GM21529 (cell line): ENCODE measurements at regions not wholly inside any gene's neighbourhood (a gene's known extent, or its start where the extent isn't known, plus 50 kb on each side); places are given as distances from the start of the nearest gene placed in this dataset.
"Not testable (repeated sequence)": the region's sequence is repeated elsewhere in the genome, so short reads cannot be mapped to it uniquely, and the experiment has no call there.

ENCODE experiments used
- ATAC-seq: cut with Tn5 transposase; IDR thresholded peaks from one replicate; pipeline ENCODE4 v1.9.1; 2021; ENCODE audit not compliant: unreplicated experiment

DNA sequence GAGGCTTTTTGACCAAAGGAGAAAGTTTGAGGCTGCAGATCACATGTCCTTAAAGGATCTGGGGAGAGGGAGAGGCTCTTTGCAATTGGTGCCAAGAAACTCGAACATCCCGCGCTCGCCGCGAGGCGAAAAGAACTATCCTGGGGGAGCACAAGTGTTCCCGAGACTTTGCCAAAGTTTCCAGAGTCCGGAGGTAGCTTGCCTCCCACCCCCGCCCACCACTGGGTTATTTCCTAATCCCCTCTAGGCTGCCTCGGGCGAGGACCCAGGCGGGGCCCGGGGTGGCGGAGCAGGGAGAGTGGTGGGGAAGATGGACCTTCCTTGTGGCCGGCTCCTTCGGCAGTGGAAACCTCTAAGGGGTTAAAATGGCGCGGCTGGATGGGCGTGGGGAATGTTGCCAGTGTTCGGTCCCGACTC, 114.5 kb downstream of the KCNRG start:
- no peak for ATAC-seq

DNA sequence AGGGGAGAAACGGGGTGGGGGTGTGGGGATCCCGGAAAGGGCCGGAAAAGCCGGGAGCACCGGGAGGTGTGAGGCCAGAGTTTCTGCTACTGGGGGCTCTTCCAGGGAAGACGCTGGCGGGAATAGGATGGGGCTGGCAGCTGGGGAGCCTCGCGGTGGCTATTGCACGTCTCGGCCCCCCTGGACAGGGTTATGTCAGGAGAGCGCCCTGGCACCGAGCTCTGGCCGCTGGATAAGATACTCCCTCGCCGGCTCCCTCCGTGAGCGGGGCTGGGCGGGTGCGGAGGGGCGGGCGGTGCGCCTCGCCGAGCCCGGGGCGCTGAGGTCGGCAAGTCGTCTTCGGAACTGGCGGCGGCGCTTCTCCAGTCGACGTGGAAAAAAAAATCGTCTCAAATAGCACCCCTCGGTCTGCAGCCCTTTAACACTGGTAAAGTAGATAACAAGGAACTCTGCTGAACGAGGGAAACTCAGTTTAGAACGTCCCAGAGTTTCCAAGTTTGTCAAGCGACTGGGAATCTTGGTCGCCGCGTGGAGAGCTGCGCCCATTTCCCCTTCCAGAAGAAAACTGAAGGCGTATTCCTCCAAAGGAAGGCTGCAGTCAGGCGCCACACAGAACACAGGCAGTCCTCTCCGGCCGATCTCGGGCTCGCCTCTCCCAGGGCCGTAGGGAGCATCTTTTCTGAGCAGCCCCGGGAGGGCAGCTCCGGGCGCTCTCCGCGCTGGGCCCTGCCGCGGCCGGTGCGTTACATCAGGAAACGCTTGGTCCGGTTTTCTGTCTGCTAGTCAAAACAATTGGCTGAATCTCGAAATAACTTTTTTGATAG, 115.1 kb downstream of the KCNRG start:
- ATAC-seq: no peak

DNA sequence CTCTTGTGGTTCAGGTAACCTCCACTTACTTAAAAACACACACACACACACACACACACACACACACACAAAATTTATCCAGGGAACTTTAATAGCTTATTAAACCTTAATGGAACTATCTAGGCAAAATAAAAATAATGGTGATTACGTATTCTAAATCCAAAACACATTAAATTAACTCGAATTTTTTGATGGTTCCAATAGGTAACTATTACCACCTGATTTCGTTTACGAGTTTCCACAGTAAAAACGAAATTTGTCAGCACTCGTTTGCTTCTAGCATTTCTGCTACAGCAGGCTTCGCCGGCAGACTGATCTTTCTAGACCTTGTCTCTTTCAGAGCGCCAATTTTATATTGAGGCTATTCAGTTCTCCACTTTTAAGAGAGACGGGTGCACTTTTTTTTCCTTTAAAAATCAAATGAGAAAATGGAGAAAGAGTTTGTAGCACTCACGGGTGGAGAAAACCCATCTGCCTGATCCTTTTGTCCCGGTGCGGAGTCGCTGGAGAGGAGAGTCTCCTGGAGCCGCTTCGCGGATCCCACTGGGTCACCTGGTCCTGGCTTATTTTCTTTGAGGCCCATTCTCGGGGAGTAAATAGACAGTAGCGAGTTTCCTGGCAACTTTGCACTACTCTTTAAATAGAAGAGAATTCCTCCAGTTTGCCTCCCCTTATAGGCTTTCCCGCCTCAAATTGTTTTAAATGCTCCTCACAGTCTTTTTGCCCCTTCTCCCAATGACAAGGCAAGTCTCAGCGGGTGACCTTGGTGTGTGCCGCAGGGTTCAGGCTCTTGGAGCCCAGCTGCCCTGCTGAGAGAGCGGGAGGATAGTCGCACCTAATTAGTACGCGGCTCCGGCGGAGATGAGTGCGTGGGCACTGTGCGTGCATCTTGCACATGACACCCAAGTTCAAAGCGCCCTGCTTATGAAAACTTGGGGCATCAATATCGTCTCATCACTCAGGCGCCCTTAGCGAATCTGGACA, 117.0 kb downstream of the KCNRG start:
- ATAC-seq: no peak

GRCh38 chr13:50132904-50133357, 117.7 kb downstream of the KCNRG start:
- no peak for ATAC-seq

DNA sequence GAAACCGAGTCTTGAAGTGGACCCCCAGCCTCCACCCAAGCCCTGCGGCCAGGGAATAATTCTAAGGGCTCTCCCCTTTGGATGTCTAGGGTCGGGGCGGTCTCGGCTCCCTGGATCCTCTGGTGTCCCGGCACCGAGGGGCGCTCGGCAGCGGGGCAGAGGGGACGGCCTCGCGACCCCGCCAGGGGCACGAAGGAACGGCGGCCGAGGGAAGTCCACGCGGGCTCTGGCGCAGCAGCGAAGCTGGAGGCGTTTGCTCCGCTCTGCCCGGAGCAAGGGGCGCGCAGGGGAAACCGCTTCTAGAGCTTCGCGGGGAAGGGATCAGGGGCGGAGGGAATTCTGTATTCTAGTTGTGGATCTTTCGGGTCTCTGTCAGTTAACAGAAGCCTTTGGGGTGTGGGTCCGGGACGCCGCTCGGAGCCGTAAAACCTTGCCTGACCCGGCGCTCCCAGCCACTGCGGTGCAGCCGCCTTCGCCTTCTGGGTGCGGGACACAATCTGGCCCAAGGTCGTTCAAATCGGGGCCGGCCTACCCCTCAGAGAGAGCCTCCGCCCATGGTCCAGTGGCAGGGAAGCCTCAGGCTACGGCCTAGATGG, 118.2 kb downstream of the KCNRG start:
- ATAC-seq: no peak

DNA sequence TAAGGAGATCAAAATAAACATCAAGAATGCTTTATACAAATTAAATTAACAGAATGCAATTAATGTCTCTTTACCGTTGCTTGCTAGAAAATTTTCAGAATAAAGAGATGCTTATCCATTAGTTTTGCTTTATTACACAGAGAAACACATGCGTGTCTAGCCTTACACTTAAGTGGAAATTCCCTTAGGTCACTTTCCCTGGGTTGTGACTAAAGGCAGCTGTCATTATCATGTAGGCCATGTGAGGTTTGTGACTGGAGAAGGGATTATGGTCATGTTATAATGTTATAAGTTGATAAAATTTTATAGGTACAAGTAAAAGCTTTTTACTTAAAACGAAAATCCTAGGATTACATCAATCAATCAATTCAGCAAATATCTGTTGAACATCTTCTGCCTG, 121.0 kb downstream of the KCNRG start:
- no peak for ATAC-seq

DNA sequence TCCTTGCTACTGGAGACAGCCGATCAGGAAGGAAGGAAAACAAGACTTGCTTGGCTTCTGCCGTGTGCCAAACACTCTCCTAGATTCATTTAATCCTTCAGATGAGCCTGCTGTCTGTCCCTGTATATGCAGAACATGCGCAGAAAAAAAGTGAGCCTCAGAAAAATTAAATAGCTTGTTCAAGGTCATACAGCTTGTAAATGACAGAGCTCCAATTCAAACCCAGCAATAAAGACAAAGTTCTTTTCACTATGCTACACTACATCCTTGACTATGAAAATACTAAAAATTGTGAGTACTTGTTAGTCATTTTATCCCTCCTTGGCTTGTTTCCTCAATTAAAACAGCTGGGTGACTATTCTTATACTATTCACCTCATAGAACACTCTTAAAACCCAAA, 121.4 kb downstream of the KCNRG start:
- no peak for ATAC-seq

DNA sequence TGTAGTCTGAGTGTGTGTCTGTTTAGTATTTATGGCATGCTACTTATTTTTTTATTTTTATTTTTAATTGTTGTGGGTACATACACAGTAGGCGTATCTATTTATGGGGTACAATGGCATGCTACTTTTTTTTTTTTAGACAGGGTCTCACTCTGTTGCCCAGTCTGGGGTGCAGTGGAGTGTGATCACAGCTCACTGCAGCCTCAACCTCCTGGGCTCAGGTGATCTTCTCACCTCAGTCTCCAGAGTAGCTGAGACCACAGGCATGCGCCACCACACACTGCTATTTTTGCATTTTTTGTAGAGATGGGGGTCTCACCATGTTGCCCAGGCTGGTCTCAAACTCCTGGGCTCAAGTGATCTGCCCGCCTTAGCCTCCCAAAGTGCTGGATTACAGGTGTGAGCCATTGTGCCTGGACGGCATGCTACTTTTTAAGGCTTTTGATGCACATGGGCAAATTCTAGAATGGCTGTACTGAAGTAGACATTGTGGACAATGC, 124.2 kb downstream of the KCNRG start:
- ATAC-seq: not testable (repeated sequence)

DNA sequence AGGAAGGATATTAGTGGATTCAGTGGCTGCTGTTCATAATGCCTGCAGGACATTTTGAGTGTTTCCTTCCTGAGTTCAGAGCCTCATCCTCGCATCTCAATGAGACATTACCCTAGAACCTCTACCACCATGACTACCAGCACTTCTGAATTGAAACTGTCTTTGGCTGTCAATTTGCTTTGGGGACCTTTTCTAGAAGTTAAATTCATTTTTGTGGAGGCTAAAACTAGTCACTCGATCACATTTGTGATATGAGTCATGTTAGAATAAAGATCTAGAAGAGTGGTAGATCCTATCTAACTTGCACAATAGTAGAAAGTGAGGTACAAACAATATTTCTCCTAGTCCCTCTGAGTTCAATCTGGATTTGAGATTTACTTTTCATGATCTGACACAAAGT, 124.9 kb downstream of the KCNRG start:
- no peak for ATAC-seq

DNA sequence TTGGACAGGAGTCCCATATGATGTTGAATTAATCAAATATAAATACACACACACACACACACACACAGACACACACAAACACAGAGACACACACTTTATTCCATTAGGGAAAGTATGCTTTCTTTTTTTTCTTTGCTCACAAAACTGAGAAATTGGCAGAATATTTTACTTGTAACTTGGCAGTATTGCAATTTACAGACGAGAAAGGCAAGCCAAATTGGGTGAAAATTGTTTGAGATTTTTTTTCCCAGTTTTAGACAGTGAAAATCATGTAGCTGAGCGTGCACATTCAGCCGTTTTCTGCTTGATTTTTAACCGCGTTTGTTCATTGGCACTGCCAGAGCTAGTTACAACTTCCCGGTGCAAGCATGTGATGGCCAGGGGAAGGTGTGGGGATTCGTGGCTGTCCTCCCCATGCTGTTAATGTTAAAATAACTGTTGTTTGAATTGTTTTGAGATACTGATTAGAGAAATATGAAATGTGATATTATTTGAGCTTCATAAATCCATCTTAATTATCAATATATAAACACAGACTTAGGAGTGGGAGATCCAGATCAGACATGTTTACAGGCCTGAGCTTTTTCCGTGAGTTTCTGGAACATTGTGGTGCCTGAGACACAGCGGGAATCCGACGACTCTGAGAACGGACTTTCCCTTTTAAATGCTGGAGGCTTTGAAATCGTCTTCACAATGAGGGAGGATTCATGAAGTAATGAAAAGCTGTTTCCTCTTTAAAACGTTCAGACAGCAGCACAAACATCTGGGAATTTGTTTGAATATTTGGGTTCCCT, 125.5 kb downstream of the KCNRG start:
- no peak for ATAC-seq

- no peak for ATAC-seq
These were observed 126.2 kb downstream of the KCNRG start for GRCh38 chr13:50141375-50141975.

DNA sequence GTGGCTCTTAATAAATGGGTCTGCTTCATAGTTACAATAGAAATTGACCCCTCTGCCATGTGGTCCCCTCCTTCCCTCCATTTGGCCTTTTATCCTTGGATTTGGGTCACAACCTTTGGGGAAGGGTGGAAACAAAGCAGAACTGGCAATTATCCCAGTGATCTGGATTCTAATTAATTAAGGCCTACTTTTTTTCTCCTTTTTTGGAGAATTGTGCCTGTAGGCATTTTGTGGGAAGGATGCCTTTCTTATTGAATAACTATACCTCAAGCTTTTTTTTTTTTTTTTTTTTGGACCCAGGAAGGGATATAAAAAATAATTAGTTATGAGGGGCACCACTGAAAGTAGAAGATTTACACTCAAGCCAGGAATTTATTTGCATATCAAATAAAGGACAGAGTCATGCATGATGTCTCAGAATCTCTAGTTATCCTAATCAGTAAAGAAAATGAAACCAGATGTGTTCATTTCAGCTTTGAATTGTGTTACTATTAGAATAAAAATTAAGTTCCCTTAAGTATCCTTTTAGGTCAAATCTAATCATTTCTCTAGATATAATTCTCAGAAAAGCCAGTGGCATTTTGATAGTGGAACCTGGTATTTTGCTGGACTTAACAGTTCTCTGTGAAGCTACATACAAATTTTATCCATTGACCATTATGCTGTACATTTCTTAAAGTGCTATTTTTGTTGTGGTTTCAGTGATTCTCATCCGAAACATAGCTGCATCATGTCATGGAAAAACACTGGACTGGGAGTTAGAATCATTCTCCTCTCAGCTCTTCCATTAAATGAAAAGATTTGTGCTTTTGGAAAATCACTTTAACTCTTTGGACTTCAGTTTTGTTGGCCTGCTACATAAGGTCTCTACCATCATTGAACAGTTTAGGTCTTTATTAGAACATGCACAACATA, 129.3 kb downstream of the KCNRG start:
- no peak for ATAC-seq

DNA sequence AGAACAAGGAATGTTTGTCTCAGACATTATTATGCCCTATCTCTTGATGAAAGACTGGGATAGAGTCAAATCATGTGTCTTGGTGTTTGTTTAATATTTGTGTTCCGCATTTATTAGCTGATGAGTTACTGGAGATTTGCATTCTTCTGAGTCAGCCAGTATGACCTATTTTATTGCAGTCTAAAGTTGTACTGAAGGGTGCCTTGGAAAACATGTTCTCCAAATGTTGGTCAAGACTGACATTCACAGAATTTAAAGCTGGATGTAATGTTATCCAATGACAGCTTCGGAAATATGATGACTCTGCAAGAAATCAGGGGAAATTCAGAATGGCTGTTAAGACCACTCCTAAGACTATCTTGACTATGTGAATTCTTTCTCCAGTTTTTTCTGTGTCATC, 134.0 kb downstream of the KCNRG start:
- no peak for ATAC-seq

DNA sequence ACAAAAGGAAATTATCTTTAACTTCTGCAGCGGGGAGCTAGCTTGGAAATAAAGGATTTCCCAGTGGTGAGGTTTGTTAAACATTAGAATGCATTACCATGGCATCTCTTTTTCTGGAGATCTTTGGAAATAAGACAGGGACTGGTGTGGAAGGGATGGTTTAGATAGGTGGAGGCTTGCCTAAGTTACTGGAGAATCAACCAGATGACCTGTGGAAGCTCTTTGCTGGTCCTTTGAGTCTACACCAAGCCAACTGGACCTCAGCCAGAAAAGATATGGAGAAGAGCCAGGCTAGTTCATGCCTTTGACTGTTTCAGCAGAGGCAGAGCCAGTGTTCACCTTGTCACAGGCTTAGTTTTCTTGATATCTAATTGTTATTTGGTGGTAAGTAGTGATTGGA, 134.7 kb downstream of the KCNRG start:
- ATAC-seq: no peak

- no peak for ATAC-seq
These were observed 137.0 kb downstream of the KCNRG start for GRCh38 chr13:50152224-50152623.

GRCh38 chr13:50152655-50153309, 137.5 kb downstream of the KCNRG start:
- peak; percentile 81 for ATAC-seq

DNA sequence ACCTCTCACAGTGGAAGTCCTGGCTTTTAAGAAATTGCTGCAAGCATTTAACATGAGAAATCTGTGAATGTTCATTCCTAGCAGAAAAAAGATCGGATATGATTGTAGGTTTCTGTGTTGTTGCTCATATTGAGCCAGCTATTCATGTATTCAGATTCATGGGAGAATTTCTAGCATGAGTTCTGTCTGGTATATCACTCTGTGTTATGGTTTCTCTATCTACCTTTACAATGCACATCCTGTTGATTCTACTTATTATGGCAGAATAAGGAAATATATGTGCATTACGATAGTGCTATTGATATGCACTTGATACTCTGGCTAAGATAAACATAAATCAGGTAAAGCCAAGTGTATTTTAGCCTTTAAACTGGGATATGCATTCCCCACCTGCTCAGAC, 138.2 kb downstream of the KCNRG start:
- ATAC-seq: no peak

- ATAC-seq: no peak
These were observed 138.6 kb downstream of the KCNRG start for GRCh38 chr13:50153876-50154275.
